ENCODE measurements at regions not wholly inside any gene's neighbourhood (a gene's known extent, or its start where the extent isn't known, plus 50 kb on each side); places are given as distances from the start of the nearest gene placed in this dataset.

DNA sequence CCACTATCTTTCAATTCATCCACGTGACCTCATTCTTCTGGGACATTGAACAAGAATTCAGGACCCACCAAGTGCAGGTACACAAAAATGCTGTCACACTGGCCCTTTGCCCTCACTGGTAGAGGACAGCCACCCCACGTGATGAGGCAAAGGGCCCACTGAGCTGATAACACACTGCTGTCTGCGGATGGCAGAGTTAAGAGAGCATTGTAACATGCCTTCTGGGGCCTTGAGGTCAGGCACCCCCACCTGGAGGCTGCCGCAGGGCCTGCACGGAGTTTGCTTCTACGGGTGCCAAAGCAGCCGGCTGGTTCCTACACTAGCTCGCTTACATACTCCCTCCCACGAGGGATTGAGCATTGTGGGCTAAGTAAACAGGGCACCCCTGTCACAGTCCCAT lies 101.0 kb downstream of the LRIG3 start:
- Histone ChIP-seq H3K4me2 (ENCODE audit: low read length) (no peak overlapping the region), H3K27ac (ENCODE audit: low read depth, low read length) (no peak overlapping the region), H3K9me3 (ENCODE audit: control insufficient read depth in 1 of 2, insufficient read depth in 1 of 2, low read depth in 1 of 2, low read length in 2 of 2) (no peaks in the 10 kb centered on the region), H3K9ac (ENCODE audit: low read length) (no peak overlapping the region), H3K79me2 (ENCODE audit: insufficient read depth, low read length) (no peaks in the 10 kb centered on the region), H2AFZ (ENCODE audit: low read depth, low read length, poor library complexity, severe bottlenecking) (no peak overlapping the region), H3K9me2 (ENCODE audit: insufficient read depth) (no peaks in the 10 kb centered on the region), H3K36me3 (ENCODE audit: control insufficient read depth in 1 of 2, insufficient read depth in 2 of 2, low read length in 2 of 2) (no peaks in the 10 kb centered on the region), H4K20me1 (ENCODE audit: insufficient read depth) (no peaks in the 10 kb centered on the region), H3K4me1 (ENCODE audit: control insufficient read depth in 1 of 2, insufficient read depth in 2 of 2, low read length in 2 of 2) (no peaks in the 10 kb centered on the region), H3K4me3 (replicated peaks in 1 of 2; ENCODE audit: low read depth in 1 of 2, low read length in 2 of 2) (no peak overlapping the region), H3K27me3 (ENCODE audit: insufficient read depth, low read length) (0 out of 2 replicates have a peak, but pooled peaks cover 2% of the 10 kb centered on the region)
- ATAC-seq (no peak), DNase-seq (ENCODE audit: low read depth, low spot score) (no peak)
- TF ChIP-seq, protein P1, sequence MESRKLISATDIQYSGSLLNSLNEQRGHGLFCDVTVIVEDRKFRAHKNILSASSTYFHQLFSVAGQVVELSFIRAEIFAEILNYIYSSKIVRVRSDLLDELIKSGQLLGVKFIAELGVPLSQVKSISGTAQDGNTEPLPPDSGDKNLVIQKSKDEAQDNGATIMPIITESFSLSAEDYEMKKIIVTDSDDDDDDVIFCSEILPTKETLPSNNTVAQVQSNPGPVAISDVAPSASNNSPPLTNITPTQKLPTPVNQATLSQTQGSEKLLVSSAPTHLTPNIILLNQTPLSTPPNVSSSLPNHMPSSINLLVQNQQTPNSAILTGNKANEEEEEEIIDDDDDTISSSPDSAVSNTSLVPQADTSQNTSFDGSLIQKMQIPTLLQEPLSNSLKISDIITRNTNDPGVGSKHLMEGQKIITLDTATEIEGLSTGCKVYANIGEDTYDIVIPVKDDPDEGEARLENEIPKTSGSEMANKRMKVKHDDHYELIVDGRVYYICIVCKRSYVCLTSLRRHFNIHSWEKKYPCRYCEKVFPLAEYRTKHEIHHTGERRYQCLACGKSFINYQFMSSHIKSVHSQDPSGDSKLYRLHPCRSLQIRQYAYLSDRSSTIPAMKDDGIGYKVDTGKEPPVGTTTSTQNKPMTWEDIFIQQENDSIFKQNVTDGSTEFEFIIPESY (IDR thresholded peaks at IDR 0.05; ENCODE audit: extremely low read depth, insufficient replicate concordance, low read length): no peak
- TF ChIP-seq ZNF274 (IDR thresholded peaks at IDR 0.05; ENCODE audit: low read depth, low read length): no peak
- no peak for TF ChIP-seq POLR2AphosphoS5 (IDR thresholded peaks at IDR 0.05; ENCODE audit: low read depth, low read length)
- no peak for TF ChIP-seq CTCF (IDR thresholded peaks at IDR 0.05 in 2 of 3, conservative IDR thresholded peaks at IDR 0.05 in 1 of 3; ENCODE audit: borderline replicate concordance in 1 of 3, insufficient read depth in 1 of 3, low read depth in 2 of 3, low read length in 2 of 3)
- no peak for TF ChIP-seq CEBPB (IDR thresholded peaks at IDR 0.05; ENCODE audit: low read depth)
- TF ChIP-seq SRF (IDR thresholded peaks at IDR 0.05; ENCODE audit: low read depth): no peak
- TF ChIP-seq EGR1 (IDR thresholded peaks at IDR 0.05; ENCODE audit: low read depth): no peak
- TF ChIP-seq MAX (IDR thresholded peaks at IDR 0.05): no peak
- no peak for TF ChIP-seq JUND (IDR thresholded peaks at IDR 0.05)
- TF ChIP-seq ZFX (IDR thresholded peaks at IDR 0.05): no peak
- TF ChIP-seq, protein P2, sequence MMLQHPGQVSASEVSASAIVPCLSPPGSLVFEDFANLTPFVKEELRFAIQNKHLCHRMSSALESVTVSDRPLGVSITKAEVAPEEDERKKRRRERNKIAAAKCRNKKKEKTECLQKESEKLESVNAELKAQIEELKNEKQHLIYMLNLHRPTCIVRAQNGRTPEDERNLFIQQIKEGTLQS (IDR thresholded peaks at IDR 0.05): no peak
- TF ChIP-seq EZH2 (IDR thresholded peaks at IDR 0.05): no peak
- TF ChIP-seq SIN3A (IDR thresholded peaks at IDR 0.05; ENCODE audit: low read depth): no peak
- intact Hi-C loops (cut with micrococcal nuclease): no loop called here
- POLR2A ChIA-PET: no interaction called here
- CTCF ChIA-PET: no interaction called here
- no TSS peak for BruUV-seq (replicated peaks)
- RAD21 ChIA-PET (ENCODE audit: low non-redundant PET in 1 of 2, low total read pairs in 2 of 2, uncharacterized antibody in 2 of 2, unreplicated experiment in 2 of 2): no interaction called here
